Transverse colon (tissue), 4 donors: ENCODE measurements at regions not wholly inside any gene's neighbourhood (a gene's known extent, or its start where the extent isn't known, plus 50 kb on each side); places are given as distances from the start of the nearest gene placed in this dataset.

ENCODE experiments used
- DNase-seq: peaks from one replicate; pipeline ENCODE4 v3.0.0-alpha.2; 2019
- H3K27ac ChIP-seq, 4 donors: fragments of 200-600 bp; sonication (generic); 2 replicates each; pipeline ENCODE4 v1.5.1; 2016 to 2018; ENCODE audit warnings: inconsistent platforms in 4 of 4
- H3K27me3 ChIP-seq: fragments of 200-600 bp; sonication (generic); 2 replicates; pipeline ENCODE4 v1.5.1; 2017; ENCODE audit warnings: inconsistent platforms
- H3K36me3 ChIP-seq, 4 donors: fragments of 200-600 bp; sonication (generic); 2 replicates each; pipeline ENCODE4 v1.5.1; 2017 to 2019; ENCODE audit warnings: inconsistent platforms in 4 of 4
- H3K4me1 ChIP-seq, 4 donors: fragments of 200-600 bp; sonication (generic); 2 replicates each; pipeline ENCODE4 v1.5.1; 2017 to 2020; ENCODE audit warnings: inconsistent platforms in 4 of 4
- H3K4me3 ChIP-seq, 4 donors: fragments of 200-600 bp; sonication (generic); 1 replicate in 1 of 4; 2 replicates in 3 of 4; pipeline versions ENCODE4 v1.5.1 to v1.6.1; 2017 to 2019; ENCODE audit warnings: inconsistent platforms in 4 of 4
- H3K9me3 ChIP-seq, 2 donors: fragments of 200-600 bp; sonication (generic); 2 replicates each; pipeline ENCODE4 v1.5.1; 2017 to 2019; ENCODE audit warnings: inconsistent platforms in 2 of 2
- CTCF ChIP-seq, 5 experiments: fragments of 200-600 bp in 3 of 5; fragments of 450-650 bp in 2 of 5; sonication (generic) in 3 of 5; IDR thresholded peaks; 1 replicate in 2 of 5; 2 replicates in 3 of 5; pipeline ENCODE4 v1.5.1; 2016 to 2017; ENCODE audit warnings: antibody characterized with exemption in 5 of 5, inconsistent platforms in 3 of 5, mild to moderate bottlenecking in 2 of 5, moderate library complexity in 1 of 5
- EP300 ChIP-seq: sonication (generic); formaldehyde crosslinking; IDR thresholded peaks from one replicate; pipeline ENCODE4 v1.6.1; 2017; ENCODE audit warnings: antibody characterized with exemption, low read depth
- POLR2A ChIP-seq: fragments of 450-650 bp; IDR thresholded peaks from one replicate; pipeline ENCODE4 v1.6.1; 2016; ENCODE audit warnings: antibody characterized with exemption, mild to moderate bottlenecking, moderate library complexity
- POLR2AphosphoS5 ChIP-seq, 3 donors: sonication (generic); formaldehyde crosslinking; IDR thresholded peaks; one replicate each; pipeline ENCODE4 v1.6.1; 2016; ENCODE audit warnings: antibody characterized with exemption in 3 of 3
- WGBS, 2 donors: methylation state at CpG; one replicate each; pipeline ENCODE4 v1.1.5; 2018; ENCODE audit warnings: low coverage in 1 of 2; 5-methylcytosine and 5-hydroxymethylcytosine counted together
- in situ Hi-C, 4 donors: fragments of 200-750 bp; cut with MboI; loops; one replicate each; pipeline versions ENCODE4 v1.15.0 to v1.15.1; 2017; ENCODE audit warnings: low sequenced_read_pairs in 3 of 4, low pct_ligation_motif_present in 1 of 4, low pct_unique_long_range_greater_than_20kb in 1 of 4
- intact Hi-C: fragments of 100-400 bp; cut with DNase I; formaldehyde crosslinking; loops from one replicate; pipeline ENCODE4 v1.15.1; 2023; ENCODE audit warnings: low total_unique reads

- in situ Hi-C loops, result no loop called here
- TF ChIP-seq EP300 (no peak), CTCF (IDR thresholded peaks at IDR 0.05) (no peak), POLR2AphosphoS5 (IDR thresholded peaks at IDR 0.05) (no peak), POLR2A (no peak)
- Histone ChIP-seq H3K36me3 (no peaks in the 10 kb centered on the region), H3K4me1 (no peaks in the 10 kb centered on the region), H3K9me3 (no peaks in the 10 kb centered on the region), H3K27me3 (no peaks in the 10 kb centered on the region), H3K27ac (no peak overlapping the region), H3K4me3 (no peak overlapping the region)
- intact Hi-C loops, result no loop called here
- DNase-seq, result no peak
- 87 to 91% methylated on average over 3 to 4 of the region's 4 CpGs for WGBS, 2 donors
These were observed 149.5 kb downstream of the SLC30A10 start for GRCh38 chr1:219778793-219779369.

GRCh38 chr1:219778110-219778509 lies 150.2 kb downstream of the SLC30A10 start:
- intact Hi-C loops, result no loop called here
- WGBS, 2 donors, result 69 to 70% methylated on average over 3 of the region's 3 CpGs
- H3K9me3 ChIP-seq, result no peaks in the 10 kb centered on the region

GRCh38 chr1:219774386-219774785 lies 154.0 kb downstream of the SLC30A10 start:
- Histone ChIP-seq H3K27ac (no peak overlapping the region), H3K4me1 (no peaks in the 10 kb centered on the region), H3K36me3 (no peaks in the 10 kb centered on the region), H3K27me3 (no peaks in the 10 kb centered on the region), H3K9me3 (no peaks in the 10 kb centered on the region), H3K4me3 (no peak overlapping the region)
- 77 to 81% methylated on average over 1 to 2 of the region's 2 CpGs for WGBS, 2 donors
- TF ChIP-seq EP300, result no peak
- TF ChIP-seq POLR2A, result no peak
- TF ChIP-seq POLR2AphosphoS5 (IDR thresholded peaks at IDR 0.05), result no peak
- TF ChIP-seq CTCF (IDR thresholded peaks at IDR 0.05), result no peak
- intact Hi-C loops (no loop called here), in situ Hi-C loops (no loop called here)
- DNase-seq, result no peak

More at GRCh38 chr1:219778110-219778509, 150.2 kb downstream of the SLC30A10 start:
- TF ChIP-seq POLR2A (no peak), EP300 (no peak), CTCF (IDR thresholded peaks at IDR 0.05) (no peak), POLR2AphosphoS5 (IDR thresholded peaks at IDR 0.05) (no peak)
- Histone ChIP-seq H3K27ac (no peak overlapping the region), H3K27me3 (no peaks in the 10 kb centered on the region), H3K4me1 (no peaks in the 10 kb centered on the region), H3K4me3 (no peak overlapping the region), H3K36me3 (no peaks in the 10 kb centered on the region)
- no peak for DNase-seq
- in situ Hi-C loops, result no loop called here

- 43 to 57% methylated on average over 3 of the region's 3 CpGs for WGBS, 2 donors
- H3K9me3 ChIP-seq, result no peaks in the 10 kb centered on the region
- in situ Hi-C loops, result no loop called here
These were observed 154.6 kb downstream of the SLC30A10 start for GRCh38 chr1:219773775-219774174.

More at GRCh38 chr1:219773775-219774174, 154.6 kb downstream of the SLC30A10 start:
- H3K4me3 ChIP-seq, result no peak overlapping the region
- intact Hi-C loops, result no loop called here
- no peaks in the 10 kb centered on the region for H3K4me1 ChIP-seq
- H3K27me3 ChIP-seq, result no peaks in the 10 kb centered on the region
- H3K36me3 ChIP-seq, result no peaks in the 10 kb centered on the region
- H3K27ac ChIP-seq, result no peak overlapping the region
- TF ChIP-seq POLR2A (no peak), POLR2AphosphoS5 (IDR thresholded peaks at IDR 0.05) (no peak), CTCF (IDR thresholded peaks at IDR 0.05) (no peak), EP300 (no peak)
- no peak for DNase-seq
